ENCODE measurements at regions not wholly inside any gene's neighbourhood (a gene's known extent, or its start where the extent isn't known, plus 50 kb on each side); places are given as distances from the start of the nearest gene placed in this dataset.

DNA sequence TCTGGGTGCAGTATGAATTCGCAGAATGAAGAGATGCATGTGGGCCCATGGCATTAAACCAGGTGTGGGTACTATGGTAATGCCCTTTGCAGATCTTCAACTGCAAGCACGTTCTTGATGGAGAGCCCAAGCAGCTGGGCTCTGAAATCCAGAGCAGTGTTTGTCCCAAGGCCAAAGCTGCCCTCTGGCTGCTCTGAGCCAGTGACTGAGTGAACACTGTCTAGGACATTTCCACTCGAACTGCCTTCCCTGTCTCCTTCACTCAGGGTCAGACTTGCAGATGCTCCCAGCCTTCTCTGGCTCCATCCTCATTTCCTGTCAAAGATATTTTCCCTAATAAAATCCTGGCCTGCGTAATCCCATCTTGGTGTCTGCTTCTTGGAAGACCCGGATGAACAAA lies 80.2 kb upstream of the GJB6 start:
- TF ChIP-seq CTCF (IDR thresholded peaks at IDR 0.05; ENCODE audit: low read length), result no peak
- TF ChIP-seq EZH2 (optimal IDR thresholded peaks at IDR 0.05; ENCODE audit: low read depth, low read length), result no peak
